Panc1 (cell line): ENCODE measurements at regions not wholly inside any gene's neighbourhood (a gene's known extent, or its start where the extent isn't known, plus 50 kb on each side); places are given as distances from the start of the nearest gene placed in this dataset.

ENCODE experiments used
- ATAC-seq: fragments of 200-7000 bp; cut with Tn5 transposase; 2 replicates; pipeline ENCODE4 v1.9.1; 2020; ENCODE audit warnings: mild to moderate bottlenecking, moderate library complexity
- BruUV-seq: library from RNA; stranded (reverse); fragments of 400-500 nt; replicated peaks from 2 replicates; lab custom pipeline; 2021; lab: Mats Ljungman, UMichigan
- CTCF ChIA-PET: fragments of 300-600 bp; sonication (Branson Sonifier 250); formaldehyde crosslinking; loops from one replicate; lab custom pipeline; 2022; ENCODE audit warnings: antibody characterized with exemption; lab: Charles Lee
- POLR2A ChIA-PET: fragments of 300-600 bp; sonication (Branson Sonifier 250); formaldehyde crosslinking; loops from one replicate; lab custom pipeline; 2022; ENCODE audit warnings: antibody characterized with exemption; lab: Charles Lee
- DNase-seq: peaks from one replicate; pipeline ENCODE4 v3.0.0-alpha.2; 2010; ENCODE audit warnings: low read depth, low spot score
- H3K27ac ChIP-seq: 2 replicates; pipeline ENCODE4 v1.5.1; 2011; ENCODE audit warnings: mild to moderate bottlenecking, low read length, inconsistent platforms
- H3K27me3 ChIP-seq: fragments of 200-500 bp; sonication (Bioruptor generic); 2 replicates; pipeline ENCODE4 v1.6.0; 2014; ENCODE audit warnings: low read length, inconsistent platforms; ENCODE audit not compliant: control insufficient read depth, insufficient read depth
- H3K36me3 ChIP-seq: fragments of 200-500 bp; sonication (Bioruptor generic); 2 replicates; pipeline ENCODE4 v1.5.1; 2014; ENCODE audit warnings: inconsistent platforms, mild to moderate bottlenecking, low read length, moderate library complexity; ENCODE audit not compliant: control insufficient read depth, insufficient read depth
- H3K4me1 ChIP-seq: 2 replicates; pipeline ENCODE4 v1.5.1; 2011; ENCODE audit warnings: inconsistent platforms, mild to moderate bottlenecking, low read length, moderate library complexity; ENCODE audit not compliant: control insufficient read depth, insufficient read depth
- H3K4me3 ChIP-seq, 2 experiments: 2 replicates each; pipeline ENCODE4 v1.5.1; 2011 to 2012; ENCODE audit warnings: low read depth in 2 of 2, low read length in 2 of 2, mild to moderate bottlenecking in 2 of 2, inconsistent platforms in 1 of 2, moderate library complexity in 1 of 2
- H3K9me3 ChIP-seq: fragments of 200-500 bp; sonication (Bioruptor generic); 2 replicates; pipeline ENCODE4 v1.5.1; 2014; ENCODE audit warnings: low read depth, mild to moderate bottlenecking, inconsistent platforms, low read length, moderate library complexity; ENCODE audit not compliant: control insufficient read depth, insufficient read depth
- POLR2AphosphoS5 ChIP-seq: IDR thresholded peaks from 2 replicates; pipeline ENCODE4 v1.6.1; 2012; ENCODE audit warnings: mild to moderate bottlenecking, low read depth, low read length, moderate library complexity
- SIN3A ChIP-seq: IDR thresholded peaks from 2 replicates; pipeline ENCODE4 v1.6.1; 2012; ENCODE audit warnings: low read depth, mild to moderate bottlenecking, low read length, moderate library complexity, borderline replicate concordance; ENCODE audit not compliant: insufficient read depth
- TCF7L2 ChIP-seq: IDR thresholded peaks from 2 replicates; pipeline ENCODE4 v1.6.1; 2011; ENCODE audit warnings: mild to moderate bottlenecking, low read depth, low read length, inconsistent platforms
- in situ Hi-C: cut with HindIII; loops from 2 replicates; pipeline ENCODE4 v1.10.0; 2016; ENCODE audit warnings: low sequenced_read_pairs, low pct_unique_long_range_greater_than_20kb
- intact Hi-C: fragments of 100-400 bp; cut with micrococcal nuclease; formaldehyde crosslinking; loops from one replicate; pipeline ENCODE4 v1.10.0; 2022; ENCODE audit not compliant: unreplicated experiment
- TF ChIP-seq, protein P1 (sequence below), 2 experiments: IDR thresholded peaks; 2 replicates each; pipeline ENCODE4 v1.6.1; 2011 to 2012; ENCODE audit warnings: low read depth in 2 of 2, control low read depth in 1 of 2, low read length in 1 of 2, mild to moderate bottlenecking in 1 of 2, moderate library complexity in 1 of 2; ENCODE audit not compliant: insufficient read depth in 1 of 2
- TF ChIP-seq, protein P2 (sequence below): fragments of 450-650 bp; IDR thresholded peaks from 2 replicates; pipeline ENCODE4 v1.5.1; 2017; ENCODE audit warnings: mild to moderate bottlenecking

DNA sequence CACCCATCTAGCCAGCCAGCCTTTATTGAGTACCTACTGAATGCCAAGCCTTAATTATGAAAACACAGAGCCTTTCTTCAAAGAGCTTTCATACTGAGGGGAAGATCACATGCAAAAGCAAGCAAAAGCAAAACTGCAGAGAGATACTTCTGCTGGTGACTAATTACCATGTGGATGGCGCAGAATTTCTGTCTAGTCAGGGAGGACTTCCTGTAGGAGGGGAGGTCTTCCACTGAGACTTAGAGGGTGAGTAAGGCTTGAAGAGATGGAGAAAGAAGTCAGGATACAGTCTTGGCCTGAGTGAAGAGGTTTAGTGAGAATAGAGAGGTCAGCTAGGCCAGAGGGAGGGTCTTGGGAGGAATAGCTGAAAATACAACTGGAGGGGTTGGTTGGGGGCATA is 53.9 kb upstream of the CCL2 start:
- intact Hi-C loops (loop anchor here (5.0 to 10.0 kb wide), 2 partner anchors 51 to 104 kb away; no protein-coding TSS in a partner anchor), in situ Hi-C loops (no loop called here)
- TF ChIP-seq, protein P1, sequence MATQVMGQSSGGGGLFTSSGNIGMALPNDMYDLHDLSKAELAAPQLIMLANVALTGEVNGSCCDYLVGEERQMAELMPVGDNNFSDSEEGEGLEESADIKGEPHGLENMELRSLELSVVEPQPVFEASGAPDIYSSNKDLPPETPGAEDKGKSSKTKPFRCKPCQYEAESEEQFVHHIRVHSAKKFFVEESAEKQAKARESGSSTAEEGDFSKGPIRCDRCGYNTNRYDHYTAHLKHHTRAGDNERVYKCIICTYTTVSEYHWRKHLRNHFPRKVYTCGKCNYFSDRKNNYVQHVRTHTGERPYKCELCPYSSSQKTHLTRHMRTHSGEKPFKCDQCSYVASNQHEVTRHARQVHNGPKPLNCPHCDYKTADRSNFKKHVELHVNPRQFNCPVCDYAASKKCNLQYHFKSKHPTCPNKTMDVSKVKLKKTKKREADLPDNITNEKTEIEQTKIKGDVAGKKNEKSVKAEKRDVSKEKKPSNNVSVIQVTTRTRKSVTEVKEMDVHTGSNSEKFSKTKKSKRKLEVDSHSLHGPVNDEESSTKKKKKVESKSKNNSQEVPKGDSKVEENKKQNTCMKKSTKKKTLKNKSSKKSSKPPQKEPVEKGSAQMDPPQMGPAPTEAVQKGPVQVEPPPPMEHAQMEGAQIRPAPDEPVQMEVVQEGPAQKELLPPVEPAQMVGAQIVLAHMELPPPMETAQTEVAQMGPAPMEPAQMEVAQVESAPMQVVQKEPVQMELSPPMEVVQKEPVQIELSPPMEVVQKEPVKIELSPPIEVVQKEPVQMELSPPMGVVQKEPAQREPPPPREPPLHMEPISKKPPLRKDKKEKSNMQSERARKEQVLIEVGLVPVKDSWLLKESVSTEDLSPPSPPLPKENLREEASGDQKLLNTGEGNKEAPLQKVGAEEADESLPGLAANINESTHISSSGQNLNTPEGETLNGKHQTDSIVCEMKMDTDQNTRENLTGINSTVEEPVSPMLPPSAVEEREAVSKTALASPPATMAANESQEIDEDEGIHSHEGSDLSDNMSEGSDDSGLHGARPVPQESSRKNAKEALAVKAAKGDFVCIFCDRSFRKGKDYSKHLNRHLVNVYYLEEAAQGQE (IDR thresholded peaks at IDR 0.05; ENCODE audit: insufficient read depth in 1 of 2, low read depth in 2 of 2, low read length in 1 of 2), result no peak
- TF ChIP-seq, protein P2, sequence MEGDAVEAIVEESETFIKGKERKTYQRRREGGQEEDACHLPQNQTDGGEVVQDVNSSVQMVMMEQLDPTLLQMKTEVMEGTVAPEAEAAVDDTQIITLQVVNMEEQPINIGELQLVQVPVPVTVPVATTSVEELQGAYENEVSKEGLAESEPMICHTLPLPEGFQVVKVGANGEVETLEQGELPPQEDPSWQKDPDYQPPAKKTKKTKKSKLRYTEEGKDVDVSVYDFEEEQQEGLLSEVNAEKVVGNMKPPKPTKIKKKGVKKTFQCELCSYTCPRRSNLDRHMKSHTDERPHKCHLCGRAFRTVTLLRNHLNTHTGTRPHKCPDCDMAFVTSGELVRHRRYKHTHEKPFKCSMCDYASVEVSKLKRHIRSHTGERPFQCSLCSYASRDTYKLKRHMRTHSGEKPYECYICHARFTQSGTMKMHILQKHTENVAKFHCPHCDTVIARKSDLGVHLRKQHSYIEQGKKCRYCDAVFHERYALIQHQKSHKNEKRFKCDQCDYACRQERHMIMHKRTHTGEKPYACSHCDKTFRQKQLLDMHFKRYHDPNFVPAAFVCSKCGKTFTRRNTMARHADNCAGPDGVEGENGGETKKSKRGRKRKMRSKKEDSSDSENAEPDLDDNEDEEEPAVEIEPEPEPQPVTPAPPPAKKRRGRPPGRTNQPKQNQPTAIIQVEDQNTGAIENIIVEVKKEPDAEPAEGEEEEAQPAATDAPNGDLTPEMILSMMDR, result no peak
- TF ChIP-seq SIN3A, result no peak
- TF ChIP-seq TCF7L2, result no peak
- TF ChIP-seq POLR2AphosphoS5, result no peak
- Histone ChIP-seq H3K27me3 (no peaks in the 10 kb centered on the region), H3K36me3 (no peaks in the 10 kb centered on the region), H3K27ac (peak overlapping the region; percentile 78), H3K4me3 (no peak overlapping the region), H3K9me3 (no peaks in the 10 kb centered on the region), H3K4me1 (peaks cover 3% of the 10 kb centered on the region)
- ChIA-PET CTCF (interaction anchor here (0.6 to 5.1 kb wide), 5 partner anchors 35 to 708 kb away, joined by 3 to 90 read pairs (median 4); no protein-coding TSS in a partner anchor), POLR2A (interaction anchor here (1.0 kb wide), 1 partner anchor 55 kb away, joined by 3 read pairs; no protein-coding TSS in a partner anchor)
- DNase-seq (no peak), ATAC-seq (no peak)
- BruUV-seq, result no TSS peak

DNA sequence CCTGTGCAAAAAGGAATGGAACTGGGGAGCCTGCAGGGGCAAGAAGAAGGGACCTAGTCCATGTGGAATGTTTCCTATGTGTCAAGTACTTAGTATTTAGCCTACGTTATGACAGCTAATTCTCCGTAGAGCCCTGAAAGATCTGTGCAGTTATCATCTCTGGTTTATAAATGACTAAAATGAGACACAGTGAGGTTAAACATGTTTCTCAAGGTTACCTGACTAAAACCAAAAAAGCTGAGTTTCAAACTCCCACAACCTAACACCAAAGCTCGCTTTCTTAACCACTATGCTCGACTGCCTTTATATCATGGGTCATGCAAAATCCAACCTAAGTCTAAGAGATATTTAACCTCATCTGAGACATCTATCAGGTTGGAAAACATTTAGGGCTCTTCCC is 53.3 kb upstream of the CCL2 start:
- Histone ChIP-seq H3K4me3 (no peak overlapping the region), H3K4me1 (peaks cover 3% of the 10 kb centered on the region), H3K27ac (peak overlapping the region; percentile 78), H3K9me3 (no peaks in the 10 kb centered on the region), H3K36me3 (no peaks in the 10 kb centered on the region), H3K27me3 (no peaks in the 10 kb centered on the region)
- TF ChIP-seq SIN3A, result no peak
- no peak for TF ChIP-seq POLR2AphosphoS5
- no peak for TF ChIP-seq TCF7L2
- TF ChIP-seq, protein P2, result no peak
- TF ChIP-seq, protein P1 (IDR thresholded peaks at IDR 0.05; ENCODE audit: insufficient read depth in 1 of 2, low read depth in 2 of 2, low read length in 1 of 2), result no peak
- CTCF ChIA-PET, result interaction anchor here (0.6 to 5.1 kb wide), 2 partner anchors 24 to 159 kb away, joined by 3 to 90 read pairs; no protein-coding TSS in a partner anchor
- in situ Hi-C loops, result no loop called here
- BruUV-seq, result no TSS peak
- POLR2A ChIA-PET, result no interaction called here
- no peak for DNase-seq
- intact Hi-C loops, result loop anchor here (5.0 to 10.0 kb wide), 2 partner anchors 51 to 103 kb away; no protein-coding TSS in a partner anchor
- no peak for ATAC-seq
